NCI-H226 (cell line): ENCODE measurements at regions not wholly inside any gene's neighbourhood (a gene's known extent, or its start where the extent isn't known, plus 50 kb on each side); places are given as distances from the start of the nearest gene placed in this dataset.
"Not testable (repeated sequence)": the region's sequence is repeated elsewhere in the genome, so short reads cannot be mapped to it uniquely, and the experiment has no call there.

ENCODE experiments used
- DNase-seq: peaks from one replicate; pipeline ENCODE4 v3.0.0-alpha.2; 2015

GRCh38 chrX:40853004-40853815 is 117.9 kb upstream of the MED14 start:
- DNase-seq = no peak

GRCh38 chrX:40853816-40854123 is 118.4 kb upstream of the MED14 start:
- no peak for DNase-seq

GRCh38 chrX:40854242-40854641 is 118.9 kb upstream of the MED14 start:
- no peak for DNase-seq

- peak; percentile 40 for DNase-seq
Measured at GRCh38 chrX:40855411-40855810, 120.1 kb upstream of the MED14 start.

- no peak for DNase-seq
Measured at GRCh38 chrX:40855932-40856515, 120.7 kb upstream of the MED14 start.

- DNase-seq = not testable (repeated sequence)
Measured at GRCh38 chrX:40861952-40862554, 126.7 kb upstream of the MED14 start.

- not testable (repeated sequence) for DNase-seq
Measured at GRCh38 chrX:40863260-40863659, 127.9 kb upstream of the MED14 start.

- DNase-seq = no peak
Measured at GRCh38 chrX:40863671-40864070, 128.3 kb upstream of the MED14 start.

- DNase-seq = peak; percentile 2
Measured at GRCh38 chrX:40864972-40865371, 129.6 kb upstream of the MED14 start.

- peak; percentile 22 for DNase-seq
Measured at GRCh38 chrX:40866893-40867292, 131.6 kb upstream of the MED14 start.

GRCh38 chrX:40867352-40867751 is 132.0 kb upstream of the MED14 start:
- peak; percentile 58 for DNase-seq

GRCh38 chrX:40868868-40869267 is 133.5 kb upstream of the MED14 start:
- no peak for DNase-seq

GRCh38 chrX:40870982-40871381 is 135.6 kb upstream of the MED14 start:
- DNase-seq = not testable (repeated sequence)

GRCh38 chrX:40871385-40872082 is 136.2 kb upstream of the MED14 start:
- DNase-seq = peak; percentile 53

GRCh38 chrX:40872351-40872750 is 137.0 kb upstream of the MED14 start:
- DNase-seq = no peak

GRCh38 chrX:40875476-40875875 is 140.1 kb upstream of the MED14 start:
- no peak for DNase-seq

GRCh38 chrX:40877887-40878286 is 142.5 kb upstream of the MED14 start:
- no peak for DNase-seq

GRCh38 chrX:40878766-40879165 is 143.4 kb upstream of the MED14 start:
- DNase-seq = no peak

- DNase-seq = not testable (repeated sequence)
Measured at GRCh38 chrX:40879172-40879571, 143.8 kb upstream of the MED14 start.

- no peak for DNase-seq
Measured at GRCh38 chrX:40880712-40881111, 145.4 kb upstream of the MED14 start.

- no peak for DNase-seq
Measured at GRCh38 chrX:40883021-40883619, 147.8 kb upstream of the MED14 start.

GRCh38 chrX:40885989-40886388 is 150.6 kb upstream of the MED14 start:
- no peak for DNase-seq

- no peak for DNase-seq
Measured at GRCh38 chrX:40887476-40887875, 152.1 kb upstream of the MED14 start.
